WTC11 (cell line): ENCODE measurements at regions not wholly inside any gene's neighbourhood (a gene's known extent, or its start where the extent isn't known, plus 50 kb on each side); places are given as distances from the start of the nearest gene placed in this dataset.

Experiments
- ATAC-seq: fragments of 200-7000 bp; cut with Tn5 transposase; 2 replicates; pipeline ENCODE4 v1.10.0; 2021; ENCODE audit warnings: mild to moderate bottlenecking, moderate library complexity
- CTCF ChIA-PET: fragments of 300-600 bp; sonication (Branson Sonifier 250); formaldehyde crosslinking; loops from one replicate; lab custom pipeline; 2021; ENCODE audit warnings: antibody characterized with exemption; lab: Charles Lee
- POLR2A ChIA-PET: fragments of 350-600 bp; sonication (Branson Sonifier 250); formaldehyde crosslinking; loops from one replicate; lab custom pipeline; 2021; ENCODE audit warnings: antibody characterized with exemption; lab: Charles Lee
- DNase-seq: peaks from one replicate; pipeline ENCODE4 v3.0.0; 2021; ENCODE audit warnings: low spot score
- H3K27ac Mint-ChIP-seq: 2 replicates; pipeline ENCODE4 v1.8.0; 2021; ENCODE audit warnings: mixed read lengths
- H3K27me3 Mint-ChIP-seq: 2 replicates; pipeline ENCODE4 v1.8.0; 2021; ENCODE audit warnings: low read depth, mild to moderate bottlenecking, moderate library complexity, mixed read lengths
- H3K36me3 Mint-ChIP-seq: 2 replicates; pipeline ENCODE4 v1.8.0; 2021; ENCODE audit warnings: mixed read lengths
- H3K4me1 Mint-ChIP-seq: 2 replicates; pipeline ENCODE4 v1.8.0; 2022; ENCODE audit warnings: mixed read lengths
- H3K4me3 Mint-ChIP-seq: 2 replicates; pipeline ENCODE4 v1.8.0; 2021; ENCODE audit warnings: mild to moderate bottlenecking, moderate library complexity, mixed read lengths
- H3K9me3 Mint-ChIP-seq: 2 replicates; pipeline ENCODE4 v1.8.0; 2021; ENCODE audit warnings: mixed read lengths
- ATF6 ChIP-seq: sonication (generic); formaldehyde crosslinking; IDR thresholded peaks from 2 replicates; pipeline ENCODE4 v1.8.1; 2023; ENCODE audit warnings: mild to moderate bottlenecking, missing genetic modification reagents
- CDX4 ChIP-seq: fragments of 250-450 bp; sonication (Bioruptor Pico); IDR thresholded peaks from 2 replicates; pipeline ENCODE4 v1.9.0; 2021; ENCODE audit warnings: moderate library complexity, mild to moderate bottlenecking, inconsistent platforms, borderline replicate concordance
- FOXP1 ChIP-seq: sonication (generic); formaldehyde crosslinking; IDR thresholded peaks from 2 replicates; pipeline ENCODE4 v1.8.0; 2022; ENCODE audit warnings: missing genetic modification reagents, mild to moderate bottlenecking, moderate library complexity, borderline replicate concordance
- GABPB1 ChIP-seq: sonication (generic); formaldehyde crosslinking; IDR thresholded peaks from 2 replicates; pipeline ENCODE4 v1.8.1; 2023; ENCODE audit warnings: mild to moderate bottlenecking, missing genetic modification reagents
- MYBL2 ChIP-seq: sonication (generic); formaldehyde crosslinking; IDR thresholded peaks from 2 replicates; pipeline ENCODE4 v1.8.1; 2023; ENCODE audit warnings: mild to moderate bottlenecking, moderate library complexity, missing genetic modification reagents
- RELA ChIP-seq: sonication (generic); formaldehyde crosslinking; IDR thresholded peaks from 2 replicates; pipeline ENCODE4 v1.8.1; 2022; ENCODE audit warnings: missing genetic modification reagents, mild to moderate bottlenecking, borderline replicate concordance
- ZBTB21 ChIP-seq: sonication (generic); formaldehyde crosslinking; IDR thresholded peaks from 2 replicates; pipeline ENCODE4 v1.8.1; 2023; ENCODE audit warnings: mild to moderate bottlenecking, missing genetic modification reagents, borderline replicate concordance
- ZNF121 ChIP-seq: sonication (generic); formaldehyde crosslinking; IDR thresholded peaks from 2 replicates; pipeline ENCODE4 v1.8.0; 2023; ENCODE audit warnings: missing genetic modification reagents
- ZNF317 ChIP-seq: sonication (generic); formaldehyde crosslinking; IDR thresholded peaks from 2 replicates; pipeline ENCODE4 v1.8.1; 2023; ENCODE audit warnings: low read depth, mild to moderate bottlenecking, moderate library complexity, missing genetic modification reagents, borderline replicate concordance
- ZNF423 ChIP-seq: fragments of 250-450 bp; sonication (Bioruptor Pico); IDR thresholded peaks from 2 replicates; pipeline ENCODE4 v2.1.2; 2022; ENCODE audit warnings: mild to moderate bottlenecking, moderate library complexity
- ZNF512 ChIP-seq: sonication (generic); formaldehyde crosslinking; IDR thresholded peaks from 2 replicates; pipeline ENCODE4 v1.8.1; 2022; ENCODE audit warnings: missing genetic modification reagents, borderline replicate concordance
- TF ChIP-seq, protein P1 (sequence below): fragments of 250-450 bp; sonication (Bioruptor Pico); IDR thresholded peaks from 2 replicates; pipeline ENCODE4 v1.9.0; 2021; ENCODE audit warnings: mild to moderate bottlenecking
- TF ChIP-seq, protein P2 (sequence below): sonication (generic); formaldehyde crosslinking; IDR thresholded peaks from 2 replicates; pipeline ENCODE4 v1.8.0; 2023; ENCODE audit warnings: mild to moderate bottlenecking, missing genetic modification reagents

DNA sequence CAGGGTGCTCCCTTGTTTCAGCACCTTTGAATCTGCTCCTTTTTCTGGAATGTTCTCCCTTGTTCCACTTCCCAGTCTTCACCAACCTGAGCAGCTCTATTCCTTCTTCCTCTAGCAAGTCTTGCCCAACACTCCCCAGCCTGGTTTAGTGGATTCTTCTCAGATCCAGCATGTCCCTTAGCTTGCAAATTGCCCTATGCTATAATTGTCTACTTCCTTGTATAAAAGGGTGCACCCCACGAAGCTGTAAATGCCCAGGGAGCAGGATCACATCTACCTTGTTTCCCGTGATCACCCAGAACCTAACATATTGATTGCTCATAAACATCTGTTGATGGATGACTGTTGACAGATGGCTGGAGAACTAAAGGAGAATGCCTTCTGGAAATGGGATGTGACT is 93.2 kb upstream of the C1QTNF9B start:
- no peaks in the 10 kb centered on the region for H3K27me3 Mint-ChIP-seq
- DNase-seq (no peak), ATAC-seq (no peak)
- no peak overlapping the region for H3K27ac Mint-ChIP-seq
- TF ChIP-seq, protein P1, sequence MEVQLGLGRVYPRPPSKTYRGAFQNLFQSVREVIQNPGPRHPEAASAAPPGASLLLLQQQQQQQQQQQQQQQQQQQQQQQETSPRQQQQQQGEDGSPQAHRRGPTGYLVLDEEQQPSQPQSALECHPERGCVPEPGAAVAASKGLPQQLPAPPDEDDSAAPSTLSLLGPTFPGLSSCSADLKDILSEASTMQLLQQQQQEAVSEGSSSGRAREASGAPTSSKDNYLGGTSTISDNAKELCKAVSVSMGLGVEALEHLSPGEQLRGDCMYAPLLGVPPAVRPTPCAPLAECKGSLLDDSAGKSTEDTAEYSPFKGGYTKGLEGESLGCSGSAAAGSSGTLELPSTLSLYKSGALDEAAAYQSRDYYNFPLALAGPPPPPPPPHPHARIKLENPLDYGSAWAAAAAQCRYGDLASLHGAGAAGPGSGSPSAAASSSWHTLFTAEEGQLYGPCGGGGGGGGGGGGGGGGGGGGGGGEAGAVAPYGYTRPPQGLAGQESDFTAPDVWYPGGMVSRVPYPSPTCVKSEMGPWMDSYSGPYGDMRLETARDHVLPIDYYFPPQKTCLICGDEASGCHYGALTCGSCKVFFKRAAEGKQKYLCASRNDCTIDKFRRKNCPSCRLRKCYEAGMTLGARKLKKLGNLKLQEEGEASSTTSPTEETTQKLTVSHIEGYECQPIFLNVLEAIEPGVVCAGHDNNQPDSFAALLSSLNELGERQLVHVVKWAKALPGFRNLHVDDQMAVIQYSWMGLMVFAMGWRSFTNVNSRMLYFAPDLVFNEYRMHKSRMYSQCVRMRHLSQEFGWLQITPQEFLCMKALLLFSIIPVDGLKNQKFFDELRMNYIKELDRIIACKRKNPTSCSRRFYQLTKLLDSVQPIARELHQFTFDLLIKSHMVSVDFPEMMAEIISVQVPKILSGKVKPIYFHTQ (CRISPR knock-in tag), result no peak
- no peak for TF ChIP-seq ZNF512 (CRISPR knock-in tag)
- TF ChIP-seq ZNF423 (CRISPR knock-in tag), result no peak
- no peak for TF ChIP-seq ZBTB21
- TF ChIP-seq FOXP1 (CRISPR knock-in tag), result no peak
- no peak for TF ChIP-seq RELA (CRISPR knock-in tag)
- no peak for TF ChIP-seq ZNF121 (CRISPR knock-in tag)
- TF ChIP-seq ZNF317, result no peak
- no peak for TF ChIP-seq ATF6
- TF ChIP-seq MYBL2 (CRISPR knock-in tag), result no peak
- TF ChIP-seq, protein P2, sequence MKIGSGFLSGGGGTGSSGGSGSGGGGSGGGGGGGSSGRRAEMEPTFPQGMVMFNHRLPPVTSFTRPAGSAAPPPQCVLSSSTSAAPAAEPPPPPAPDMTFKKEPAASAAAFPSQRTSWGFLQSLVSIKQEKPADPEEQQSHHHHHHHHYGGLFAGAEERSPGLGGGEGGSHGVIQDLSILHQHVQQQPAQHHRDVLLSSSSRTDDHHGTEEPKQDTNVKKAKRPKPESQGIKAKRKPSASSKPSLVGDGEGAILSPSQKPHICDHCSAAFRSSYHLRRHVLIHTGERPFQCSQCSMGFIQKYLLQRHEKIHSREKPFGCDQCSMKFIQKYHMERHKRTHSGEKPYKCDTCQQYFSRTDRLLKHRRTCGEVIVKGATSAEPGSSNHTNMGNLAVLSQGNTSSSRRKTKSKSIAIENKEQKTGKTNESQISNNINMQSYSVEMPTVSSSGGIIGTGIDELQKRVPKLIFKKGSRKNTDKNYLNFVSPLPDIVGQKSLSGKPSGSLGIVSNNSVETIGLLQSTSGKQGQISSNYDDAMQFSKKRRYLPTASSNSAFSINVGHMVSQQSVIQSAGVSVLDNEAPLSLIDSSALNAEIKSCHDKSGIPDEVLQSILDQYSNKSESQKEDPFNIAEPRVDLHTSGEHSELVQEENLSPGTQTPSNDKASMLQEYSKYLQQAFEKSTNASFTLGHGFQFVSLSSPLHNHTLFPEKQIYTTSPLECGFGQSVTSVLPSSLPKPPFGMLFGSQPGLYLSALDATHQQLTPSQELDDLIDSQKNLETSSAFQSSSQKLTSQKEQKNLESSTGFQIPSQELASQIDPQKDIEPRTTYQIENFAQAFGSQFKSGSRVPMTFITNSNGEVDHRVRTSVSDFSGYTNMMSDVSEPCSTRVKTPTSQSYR (CRISPR knock-in tag), result no peak
- no peaks in the 10 kb centered on the region for H3K36me3 Mint-ChIP-seq
- H3K9me3 Mint-ChIP-seq, result peaks cover 1% of the 10 kb centered on the region; the same call in 1 of the 2 replicates
- ChIA-PET POLR2A (no interaction called here), CTCF (interaction anchor here (1.2 kb wide), 1 partner anchor 63 kb away, joined by 6 read pairs; no protein-coding TSS in a partner anchor)
- peaks cover 3% of the 10 kb centered on the region for H3K4me1 Mint-ChIP-seq
- no peak overlapping the region for H3K4me3 Mint-ChIP-seq

DNA sequence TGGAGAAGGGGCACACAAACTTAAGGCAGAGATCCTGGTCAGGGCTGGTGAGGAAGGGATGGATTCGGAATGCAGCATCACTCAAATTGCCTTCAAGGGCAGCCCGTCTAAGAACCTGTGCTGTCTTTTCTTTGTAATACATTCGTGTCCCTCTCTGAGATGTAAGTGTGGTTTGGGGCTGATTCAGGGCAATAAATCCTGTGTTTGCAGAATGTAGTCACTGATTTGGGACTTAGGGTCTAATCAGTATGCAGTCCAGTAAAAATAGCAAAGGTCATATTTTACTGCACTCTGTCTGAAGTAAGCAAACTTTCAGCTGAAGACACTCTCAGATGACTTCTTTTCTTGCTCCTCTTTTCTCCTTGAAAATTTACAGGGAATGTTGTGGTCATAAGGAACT is 93.8 kb upstream of the C1QTNF9B start:
- ATAC-seq (no peak), DNase-seq (no peak)
- H3K9me3 Mint-ChIP-seq, result peaks cover 8% of the 10 kb centered on the region
- no peak overlapping the region for H3K27ac Mint-ChIP-seq
- H3K27me3 Mint-ChIP-seq, result no peaks in the 10 kb centered on the region
- H3K36me3 Mint-ChIP-seq, result peaks cover 5% of the 10 kb centered on the region
- CTCF ChIA-PET, result interaction anchor here (1.2 kb wide), 1 partner anchor 63 kb away, joined by 6 read pairs; no protein-coding TSS in a partner anchor
- POLR2A ChIA-PET, result no interaction called here
- TF ChIP-seq CDX4 (no peak), GABPB1 (CRISPR knock-in tag) (no peak)
- H3K4me1 Mint-ChIP-seq, result peaks cover 10% of the 10 kb centered on the region
- no peak overlapping the region for H3K4me3 Mint-ChIP-seq
